SK-N-SH (cell line): ENCODE measurements at regions not wholly inside any gene's neighbourhood (a gene's known extent, or its start where the extent isn't known, plus 50 kb on each side); places are given as distances from the start of the nearest gene placed in this dataset.

ENCODE experiments used
- CTCF ChIA-PET: fragments of 300-600, 350-600 bp; formaldehyde crosslinking; extraction: SDS; loops from one replicate; lab custom pipeline; 2021; lab: Yijun Ruan, JAX
- POLR2A ChIA-PET: fragments of 350-600 bp; sonication (Branson Sonifier 250); formaldehyde crosslinking; extraction: SDS; loops from one replicate; lab custom pipeline; 2020; ENCODE audit warnings: antibody characterized with exemption, inconsistent platforms; lab: Yijun Ruan, JAX
- DNase-seq: peaks from one replicate; pipeline ENCODE4 v3.0.0; 2012
- H2AFZ ChIP-seq: fragments of 200-600 bp; sonication (generic); 2 replicates; pipeline ENCODE4 v1.8.1; 2016; ENCODE audit warnings: antibody characterized with exemption, mild to moderate bottlenecking, low read depth
- H3F3A ChIP-seq: fragments of 200-600 bp; sonication (generic); replicated peaks from 2 replicates; pipeline ENCODE3; 2016; ENCODE audit warnings: antibody characterized with exemption, mild to moderate bottlenecking; ENCODE audit not compliant: insufficient read depth
- H3K27ac ChIP-seq, 2 experiments: fragments of 200-500 bp in 1 of 2; fragments of 200-600 bp in 1 of 2; sonication (Bioruptor generic) in 1 of 2; sonication (generic), shearing (Covaris generic) in 1 of 2; 2 replicates each; pipeline versions ENCODE4 v1.5.1 to v1.6.1; 2014 to 2016; ENCODE audit warnings: low read depth in 2 of 2, inconsistent platforms in 1 of 2, low read length in 1 of 2, mild to moderate bottlenecking in 1 of 2, mixed read lengths in 1 of 2
- H3K27me3 ChIP-seq: fragments of 200-600 bp; sonication (generic), shearing (Covaris generic); 2 replicates; pipeline ENCODE4 v1.6.1; 2016; ENCODE audit warnings: mixed run types; ENCODE audit not compliant: insufficient read depth
- H3K36me3 ChIP-seq, 2 experiments: fragments of 200-500 bp in 1 of 2; fragments of 200-600 bp in 1 of 2; sonication (Bioruptor generic) in 1 of 2; sonication (generic) in 1 of 2; replicated peaks in 1 of 2; 2 replicates each; pipeline versions ENCODE3 to v1.5.1; 2014 to 2016; ENCODE audit warnings: low read length in 1 of 2, mild to moderate bottlenecking in 1 of 2; ENCODE audit not compliant: insufficient read depth in 2 of 2, control insufficient read depth in 1 of 2
- H3K4me1 ChIP-seq, 2 experiments: fragments of 200-500 bp in 1 of 2; fragments of 200-600 bp in 1 of 2; sonication (Bioruptor generic) in 1 of 2; sonication (generic), shearing (Covaris generic) in 1 of 2; 2 replicates each; pipeline versions ENCODE4 v1.5.1 to v1.6.1; 2014 to 2016; ENCODE audit warnings: low read depth in 1 of 2, low read length in 1 of 2, mixed run types in 1 of 2; ENCODE audit not compliant: insufficient read depth in 2 of 2, control insufficient read depth in 1 of 2
- H3K4me2 ChIP-seq: fragments of 200-600 bp; sonication (generic), shearing (Covaris generic); 2 replicates; pipeline ENCODE4 v1.6.1; 2017; ENCODE audit warnings: mixed run types
- H3K4me3 ChIP-seq, 2 experiments: fragments of 200-500 bp in 1 of 2; fragments of 200-600 bp in 1 of 2; sonication (Bioruptor generic) in 1 of 2; sonication (generic), shearing (Covaris generic) in 1 of 2; 2 replicates each; pipeline versions ENCODE4 v1.5.1 to v1.8.1; 2014 to 2016; ENCODE audit warnings: low read depth in 2 of 2, inconsistent platforms in 1 of 2, low read length in 1 of 2, mild to moderate bottlenecking in 1 of 2, mixed read lengths in 1 of 2, moderate library complexity in 1 of 2
- H3K79me2 ChIP-seq: fragments of 200-600 bp; sonication (generic); 2 replicates; pipeline ENCODE4 v1.8.1; 2017; ENCODE audit warnings: mild to moderate bottlenecking; ENCODE audit not compliant: insufficient read depth
- H3K9ac ChIP-seq: fragments of 200-600 bp; sonication (generic); 2 replicates; pipeline ENCODE4 v1.6.1; 2017; ENCODE audit warnings: mixed run types
- H3K9me2 ChIP-seq: fragments of 200-600 bp; sonication (generic); 2 replicates; pipeline ENCODE4 v1.6.1; 2017; ENCODE audit warnings: mixed run types
- H3K9me3 ChIP-seq: fragments of 200-600 bp; sonication (generic); 2 replicates; pipeline ENCODE4 v1.6.1; 2017; ENCODE audit warnings: mixed run types, mild to moderate bottlenecking, moderate library complexity
- H4K20me1 ChIP-seq: fragments of 200-600 bp; sonication (generic); 2 replicates; pipeline ENCODE4 v1.6.1; 2017; ENCODE audit warnings: mild to moderate bottlenecking, mixed run types; ENCODE audit not compliant: insufficient read depth
- CHD2 ChIP-seq: fragments of 150-350 bp; IDR thresholded peaks from 2 replicates; pipeline ENCODE4 v1.6.1; 2018; ENCODE audit warnings: low read length; ENCODE audit not compliant: partially characterized antibody
- EZH2phosphoT487 ChIP-seq: fragments of 200-600 bp; sonication (generic); IDR thresholded peaks from 2 replicates; pipeline ENCODE4 v1.6.1; 2017; ENCODE audit warnings: low read depth, mixed run types, mild to moderate bottlenecking, antibody characterized with exemption, moderate library complexity, borderline replicate concordance
- FOSL2 ChIP-seq: IDR thresholded peaks from 2 replicates; pipeline ENCODE4 v1.4.0; 2012; ENCODE audit warnings: low read depth, mild to moderate bottlenecking, moderate library complexity, borderline replicate concordance
- FOXJ3 ChIP-seq: sonication (generic); formaldehyde crosslinking; IDR thresholded peaks from 2 replicates; pipeline ENCODE4 v1.5.1; 2020; ENCODE audit warnings: mild to moderate bottlenecking, missing genetic modification reagents
- GATA2 ChIP-seq: sonication (generic); formaldehyde crosslinking; IDR thresholded peaks from 2 replicates; pipeline ENCODE4 v1.5.0; 2020; ENCODE audit warnings: mild to moderate bottlenecking, missing genetic modification reagents
- NFIC ChIP-seq: IDR thresholded peaks from 2 replicates; pipeline ENCODE4 v1.4.0; 2012; ENCODE audit warnings: borderline replicate concordance
- NRF1 ChIP-seq: IDR thresholded peaks from 2 replicates; pipeline ENCODE4 v1.6.1; 2012; ENCODE audit warnings: low read depth, mild to moderate bottlenecking, low read length
- RFX5 ChIP-seq: IDR thresholded peaks from 2 replicates; pipeline ENCODE4 v1.6.1; 2012; ENCODE audit warnings: mild to moderate bottlenecking, improper control_type of control experiment, low read length
- RXRA ChIP-seq: IDR thresholded peaks from 2 replicates; pipeline ENCODE4 v1.4.0; 2012; ENCODE audit warnings: low read depth, mild to moderate bottlenecking, borderline replicate concordance
- SMC3 ChIP-seq: IDR thresholded peaks from 2 replicates; pipeline ENCODE4 v1.6.1; 2012; ENCODE audit warnings: low read depth, low read length, improper control_type of control experiment
- TAF1 ChIP-seq: IDR thresholded peaks from 2 replicates; pipeline ENCODE4 v1.6.1; 2012; ENCODE audit warnings: low read depth, mild to moderate bottlenecking, low read length, moderate library complexity, borderline replicate concordance
- TEAD4 ChIP-seq: IDR thresholded peaks from 2 replicates; pipeline ENCODE4 v1.4.0; 2012; ENCODE audit warnings: mild to moderate bottlenecking, borderline replicate concordance; ENCODE audit not compliant: insufficient read depth
- WGBS: methylation state at CpG from one replicate; pipeline ENCODE4 v1.1.6; 2017; ENCODE audit warnings: low lambda C conversion rate; 5-methylcytosine and 5-hydroxymethylcytosine counted together
- TF ChIP-seq, protein P1 (sequence below): fragments of 200-600 bp; sonication (generic); IDR thresholded peaks from 2 replicates; pipeline ENCODE4 v1.6.1; 2017; ENCODE audit warnings: antibody characterized with exemption, mild to moderate bottlenecking, moderate library complexity
- TF ChIP-seq, protein P2 (sequence below): IDR thresholded peaks from 2 replicates; pipeline ENCODE4 v1.6.1; 2012; ENCODE audit warnings: mild to moderate bottlenecking, low read depth, low read length, moderate library complexity
- TF ChIP-seq, protein P3 (sequence below): fragments of 150-350 bp; IDR thresholded peaks from 2 replicates; pipeline ENCODE4 v1.6.1; 2016; ENCODE audit warnings: mild to moderate bottlenecking, low read depth, low read length

DNA sequence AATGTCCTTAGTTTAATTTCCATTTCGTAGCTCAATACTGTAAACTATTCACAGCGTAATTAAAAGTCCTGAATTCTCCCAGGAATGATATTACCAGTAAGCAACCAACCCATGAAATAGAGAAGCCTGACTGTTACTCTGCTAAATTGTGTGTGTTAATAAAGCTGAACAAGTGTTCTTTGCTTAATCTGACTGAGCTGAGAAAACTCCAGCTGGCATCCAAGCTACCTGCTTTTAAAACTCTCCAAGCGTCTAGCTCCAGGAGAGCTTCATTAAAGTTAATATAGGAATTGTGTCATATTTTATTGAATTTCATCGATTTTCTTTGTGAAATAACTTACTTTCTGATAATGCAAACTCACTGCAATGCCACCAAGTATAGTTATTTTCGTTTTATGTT is 524.4 kb downstream of the SLC16A7 start:
- H3K79me2 ChIP-seq = no peaks in the 10 kb centered on the region
- no peaks in the 10 kb centered on the region for H3K4me1 ChIP-seq
- H3K4me3 ChIP-seq = no peak overlapping the region
- no peak overlapping the region for H3K27ac ChIP-seq
- H3K36me3 ChIP-seq = no peaks in the 10 kb centered on the region
- 8% methylated on average over 5 of the region's 5 CpGs for WGBS
- no peaks in the 10 kb centered on the region for H4K20me1 ChIP-seq
- no peak overlapping the region for H3K9ac ChIP-seq
- no peak for DNase-seq
- ChIA-PET CTCF (no interaction called here), POLR2A (no interaction called here)
- H2AFZ ChIP-seq = no peak overlapping the region
- H3K9me2 ChIP-seq = no peaks in the 10 kb centered on the region
- no peak overlapping the region for H3K4me2 ChIP-seq
- H3K9me3 ChIP-seq = no peaks in the 10 kb centered on the region
- TF ChIP-seq NRF1 = no peak
- TF ChIP-seq GATA2 (CRISPR knock-in tag) = no peak
- no peak for TF ChIP-seq FOSL2
- no peak for TF ChIP-seq RXRA
- TF ChIP-seq, protein P1, sequence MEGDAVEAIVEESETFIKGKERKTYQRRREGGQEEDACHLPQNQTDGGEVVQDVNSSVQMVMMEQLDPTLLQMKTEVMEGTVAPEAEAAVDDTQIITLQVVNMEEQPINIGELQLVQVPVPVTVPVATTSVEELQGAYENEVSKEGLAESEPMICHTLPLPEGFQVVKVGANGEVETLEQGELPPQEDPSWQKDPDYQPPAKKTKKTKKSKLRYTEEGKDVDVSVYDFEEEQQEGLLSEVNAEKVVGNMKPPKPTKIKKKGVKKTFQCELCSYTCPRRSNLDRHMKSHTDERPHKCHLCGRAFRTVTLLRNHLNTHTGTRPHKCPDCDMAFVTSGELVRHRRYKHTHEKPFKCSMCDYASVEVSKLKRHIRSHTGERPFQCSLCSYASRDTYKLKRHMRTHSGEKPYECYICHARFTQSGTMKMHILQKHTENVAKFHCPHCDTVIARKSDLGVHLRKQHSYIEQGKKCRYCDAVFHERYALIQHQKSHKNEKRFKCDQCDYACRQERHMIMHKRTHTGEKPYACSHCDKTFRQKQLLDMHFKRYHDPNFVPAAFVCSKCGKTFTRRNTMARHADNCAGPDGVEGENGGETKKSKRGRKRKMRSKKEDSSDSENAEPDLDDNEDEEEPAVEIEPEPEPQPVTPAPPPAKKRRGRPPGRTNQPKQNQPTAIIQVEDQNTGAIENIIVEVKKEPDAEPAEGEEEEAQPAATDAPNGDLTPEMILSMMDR = no peak
- TF ChIP-seq, protein P2, sequence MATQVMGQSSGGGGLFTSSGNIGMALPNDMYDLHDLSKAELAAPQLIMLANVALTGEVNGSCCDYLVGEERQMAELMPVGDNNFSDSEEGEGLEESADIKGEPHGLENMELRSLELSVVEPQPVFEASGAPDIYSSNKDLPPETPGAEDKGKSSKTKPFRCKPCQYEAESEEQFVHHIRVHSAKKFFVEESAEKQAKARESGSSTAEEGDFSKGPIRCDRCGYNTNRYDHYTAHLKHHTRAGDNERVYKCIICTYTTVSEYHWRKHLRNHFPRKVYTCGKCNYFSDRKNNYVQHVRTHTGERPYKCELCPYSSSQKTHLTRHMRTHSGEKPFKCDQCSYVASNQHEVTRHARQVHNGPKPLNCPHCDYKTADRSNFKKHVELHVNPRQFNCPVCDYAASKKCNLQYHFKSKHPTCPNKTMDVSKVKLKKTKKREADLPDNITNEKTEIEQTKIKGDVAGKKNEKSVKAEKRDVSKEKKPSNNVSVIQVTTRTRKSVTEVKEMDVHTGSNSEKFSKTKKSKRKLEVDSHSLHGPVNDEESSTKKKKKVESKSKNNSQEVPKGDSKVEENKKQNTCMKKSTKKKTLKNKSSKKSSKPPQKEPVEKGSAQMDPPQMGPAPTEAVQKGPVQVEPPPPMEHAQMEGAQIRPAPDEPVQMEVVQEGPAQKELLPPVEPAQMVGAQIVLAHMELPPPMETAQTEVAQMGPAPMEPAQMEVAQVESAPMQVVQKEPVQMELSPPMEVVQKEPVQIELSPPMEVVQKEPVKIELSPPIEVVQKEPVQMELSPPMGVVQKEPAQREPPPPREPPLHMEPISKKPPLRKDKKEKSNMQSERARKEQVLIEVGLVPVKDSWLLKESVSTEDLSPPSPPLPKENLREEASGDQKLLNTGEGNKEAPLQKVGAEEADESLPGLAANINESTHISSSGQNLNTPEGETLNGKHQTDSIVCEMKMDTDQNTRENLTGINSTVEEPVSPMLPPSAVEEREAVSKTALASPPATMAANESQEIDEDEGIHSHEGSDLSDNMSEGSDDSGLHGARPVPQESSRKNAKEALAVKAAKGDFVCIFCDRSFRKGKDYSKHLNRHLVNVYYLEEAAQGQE = no peak
- TF ChIP-seq, protein P3, sequence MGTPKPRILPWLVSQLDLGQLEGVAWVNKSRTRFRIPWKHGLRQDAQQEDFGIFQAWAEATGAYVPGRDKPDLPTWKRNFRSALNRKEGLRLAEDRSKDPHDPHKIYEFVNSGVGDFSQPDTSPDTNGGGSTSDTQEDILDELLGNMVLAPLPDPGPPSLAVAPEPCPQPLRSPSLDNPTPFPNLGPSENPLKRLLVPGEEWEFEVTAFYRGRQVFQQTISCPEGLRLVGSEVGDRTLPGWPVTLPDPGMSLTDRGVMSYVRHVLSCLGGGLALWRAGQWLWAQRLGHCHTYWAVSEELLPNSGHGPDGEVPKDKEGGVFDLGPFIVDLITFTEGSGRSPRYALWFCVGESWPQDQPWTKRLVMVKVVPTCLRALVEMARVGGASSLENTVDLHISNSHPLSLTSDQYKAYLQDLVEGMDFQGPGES = no peak
- TF ChIP-seq RFX5 = no peak
- H3F3A ChIP-seq = no peaks in the 10 kb centered on the region
- H3K27me3 ChIP-seq = no peaks in the 10 kb centered on the region

DNA sequence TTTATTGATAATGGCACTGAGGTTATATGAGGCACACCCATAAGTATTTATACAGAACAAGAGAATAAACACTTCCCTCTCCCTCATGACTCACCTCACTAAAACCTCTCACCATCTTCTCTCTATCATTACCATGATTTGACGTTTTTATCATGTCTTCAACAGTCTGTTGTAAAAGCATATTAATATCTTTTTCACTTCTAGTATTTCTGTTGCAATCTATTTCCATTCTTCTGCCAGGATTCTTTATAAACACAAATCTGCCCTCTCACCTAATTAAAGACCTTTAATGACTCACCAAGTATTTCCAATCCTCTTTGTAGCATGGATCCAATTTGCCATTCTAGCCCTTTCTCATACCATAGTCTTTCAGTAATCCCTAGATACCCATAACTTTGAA is 527.7 kb downstream of the SLC16A7 start:
- 0% methylated on average over 1 of the region's 1 CpG for WGBS
- Histone ChIP-seq H2AFZ (no peak overlapping the region), H3K27me3 (no peaks in the 10 kb centered on the region), H3K79me2 (no peaks in the 10 kb centered on the region), H3K4me2 (no peak overlapping the region), H3K9me2 (0 out of 2 replicates have a peak, but pooled peaks cover 2% of the 10 kb centered on the region), H3K36me3 (no peaks in the 10 kb centered on the region), H3F3A (no peaks in the 10 kb centered on the region), H3K4me1 (no peaks in the 10 kb centered on the region), H3K27ac (no peak overlapping the region), H3K4me3 (no peak overlapping the region), H3K9me3 (no peaks in the 10 kb centered on the region), H3K9ac (no peak overlapping the region), H4K20me1 (no peaks in the 10 kb centered on the region)
- ChIA-PET POLR2A (no interaction called here), CTCF (no interaction called here)
- no peak for DNase-seq
- TF ChIP-seq RFX5 = no peak
- TF ChIP-seq TEAD4 = no peak
- no peak for TF ChIP-seq NFIC
- no peak for TF ChIP-seq SMC3
- TF ChIP-seq, protein P1 = no peak
- no peak for TF ChIP-seq FOXJ3 (CRISPR knock-in tag)
- no peak for TF ChIP-seq EZH2phosphoT487
- TF ChIP-seq TAF1 = no peak
- TF ChIP-seq CHD2 = no peak
